Neural progenitor cell (in vitro differentiated cells): ENCODE measurements at regions not wholly inside any gene's neighbourhood (a gene's known extent, or its start where the extent isn't known, plus 50 kb on each side); places are given as distances from the start of the nearest gene placed in this dataset.

Experiments
- CTCF ChIP-seq: fragments of 200-600 bp; sonication (generic); IDR thresholded peaks from 2 replicates; pipeline ENCODE4 v1.5.1; 2017; ENCODE audit warnings: antibody characterized with exemption, mild to moderate bottlenecking
- EZH2phosphoT487 ChIP-seq: fragments of 200-600 bp; sonication (generic); IDR thresholded peaks from 2 replicates; pipeline ENCODE4 v1.6.1; 2017; ENCODE audit warnings: antibody characterized with exemption

GRCh38 chr9:89815061-89815902, 210.5 kb downstream of the GADD45G start:
- TF ChIP-seq CTCF (no peak), EZH2phosphoT487 (no peak)
